ENCODE measurements at regions not wholly inside any gene's neighbourhood (a gene's known extent, or its start where the extent isn't known, plus 50 kb on each side); places are given as distances from the start of the nearest gene placed in this dataset.

DNA sequence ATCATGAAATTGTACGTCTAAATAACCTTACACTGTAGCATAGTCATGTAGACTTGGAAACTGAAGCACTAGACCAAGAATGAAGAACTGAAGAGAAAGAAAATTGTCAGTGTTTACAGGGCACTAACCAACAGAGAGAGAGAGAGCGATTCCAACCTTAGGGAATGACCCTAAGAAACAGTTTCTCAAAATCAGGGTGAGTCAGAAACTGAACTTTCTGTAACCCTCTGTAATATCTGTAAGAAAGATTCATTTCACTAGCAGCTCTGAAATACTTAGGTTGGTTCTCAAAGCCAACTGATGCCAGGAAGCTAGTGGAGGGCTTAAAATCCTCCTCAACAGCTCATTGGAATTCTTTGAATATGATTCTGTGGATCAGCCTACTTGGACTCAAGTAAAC lies 936.9 kb downstream of the EFNB2 start:
- TF ChIP-seq, protein P1, sequence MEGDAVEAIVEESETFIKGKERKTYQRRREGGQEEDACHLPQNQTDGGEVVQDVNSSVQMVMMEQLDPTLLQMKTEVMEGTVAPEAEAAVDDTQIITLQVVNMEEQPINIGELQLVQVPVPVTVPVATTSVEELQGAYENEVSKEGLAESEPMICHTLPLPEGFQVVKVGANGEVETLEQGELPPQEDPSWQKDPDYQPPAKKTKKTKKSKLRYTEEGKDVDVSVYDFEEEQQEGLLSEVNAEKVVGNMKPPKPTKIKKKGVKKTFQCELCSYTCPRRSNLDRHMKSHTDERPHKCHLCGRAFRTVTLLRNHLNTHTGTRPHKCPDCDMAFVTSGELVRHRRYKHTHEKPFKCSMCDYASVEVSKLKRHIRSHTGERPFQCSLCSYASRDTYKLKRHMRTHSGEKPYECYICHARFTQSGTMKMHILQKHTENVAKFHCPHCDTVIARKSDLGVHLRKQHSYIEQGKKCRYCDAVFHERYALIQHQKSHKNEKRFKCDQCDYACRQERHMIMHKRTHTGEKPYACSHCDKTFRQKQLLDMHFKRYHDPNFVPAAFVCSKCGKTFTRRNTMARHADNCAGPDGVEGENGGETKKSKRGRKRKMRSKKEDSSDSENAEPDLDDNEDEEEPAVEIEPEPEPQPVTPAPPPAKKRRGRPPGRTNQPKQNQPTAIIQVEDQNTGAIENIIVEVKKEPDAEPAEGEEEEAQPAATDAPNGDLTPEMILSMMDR (IDR thresholded peaks at IDR 0.05; ENCODE audit: control insufficient read depth, insufficient read depth, low read depth, low read length, missing control alignments): no peak
- H3K4me3 ChIP-seq (ENCODE audit: control insufficient read depth, low read depth, low read length): no peak overlapping the region
- DNase-seq (ENCODE audit: low read depth): peak; percentile 18

DNA sequence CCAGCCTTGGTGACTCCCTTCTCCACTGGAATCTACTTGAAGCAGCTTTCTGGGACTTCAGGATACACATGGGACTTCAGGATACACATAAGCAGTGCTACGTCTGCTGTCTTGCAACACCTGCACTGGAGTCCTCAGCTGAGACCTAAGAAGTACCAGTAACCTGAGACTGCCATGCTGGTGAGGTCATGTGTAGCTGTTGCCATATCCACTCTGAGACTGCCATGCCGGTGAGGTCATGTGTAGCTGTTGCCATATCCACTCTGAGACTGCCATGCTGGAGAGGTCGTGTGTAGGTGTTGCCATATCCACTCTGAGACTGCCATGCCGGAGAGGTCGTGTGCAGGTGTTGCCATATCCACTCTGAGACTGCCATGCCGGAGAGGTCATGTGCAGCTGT lies 937.9 kb downstream of the EFNB2 start:
- TF ChIP-seq, protein P1 (IDR thresholded peaks at IDR 0.05; ENCODE audit: control insufficient read depth, insufficient read depth, low read depth, low read length, missing control alignments): no peak
- DNase-seq (ENCODE audit: low read depth): no peak
- H3K4me3 ChIP-seq (ENCODE audit: control insufficient read depth, low read depth, low read length): no peak overlapping the region

DNA sequence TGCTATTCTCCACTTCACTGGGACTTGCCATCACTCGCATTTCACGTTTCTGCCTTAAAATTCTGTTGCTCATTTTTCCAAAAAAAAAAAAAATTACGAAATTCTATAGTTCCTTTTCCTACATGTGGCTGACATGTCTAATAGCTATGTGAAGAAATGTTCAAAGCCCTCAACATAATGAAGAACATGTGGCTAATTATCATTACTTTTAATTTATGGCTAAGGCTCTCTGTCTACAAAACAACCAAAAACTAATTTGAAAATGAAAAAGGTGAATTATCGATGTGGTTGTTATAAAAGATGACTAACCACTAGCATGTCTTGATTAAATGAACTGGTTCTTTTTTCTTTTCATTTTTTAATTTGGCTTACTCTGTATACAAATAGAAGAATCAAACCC lies 940.0 kb downstream of the EFNB2 start:
- TF ChIP-seq, protein P1 (IDR thresholded peaks at IDR 0.05; ENCODE audit: control insufficient read depth, insufficient read depth, low read depth, low read length, missing control alignments): no peak
- no peak for DNase-seq (ENCODE audit: low read depth)
- no peak overlapping the region for H3K4me3 ChIP-seq (ENCODE audit: control insufficient read depth, low read depth, low read length)

DNA sequence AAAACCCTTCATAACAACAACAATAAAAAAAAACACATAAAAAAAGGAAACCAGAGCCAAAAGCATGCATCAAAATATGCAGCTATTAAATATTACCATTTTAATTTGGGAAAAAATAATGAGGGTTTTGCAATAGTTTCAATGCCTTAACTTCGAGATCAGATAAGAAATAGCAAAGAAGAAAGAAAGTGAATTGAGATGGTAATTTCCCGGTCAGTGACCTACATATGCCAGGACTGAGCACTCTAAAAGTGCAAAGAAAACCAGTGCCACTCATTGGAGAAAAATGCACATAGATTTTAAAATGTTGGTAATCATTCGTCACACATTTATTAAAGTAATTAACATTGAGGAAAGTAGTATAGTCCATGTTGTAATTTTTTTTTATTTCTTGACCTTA lies 944.2 kb downstream of the EFNB2 start:
- no peak overlapping the region for H3K4me3 ChIP-seq (ENCODE audit: control insufficient read depth, low read depth, low read length)
- DNase-seq (ENCODE audit: low read depth): no peak
- TF ChIP-seq, protein P1 (IDR thresholded peaks at IDR 0.05; ENCODE audit: control insufficient read depth, insufficient read depth, low read depth, low read length, missing control alignments): no peak

DNA sequence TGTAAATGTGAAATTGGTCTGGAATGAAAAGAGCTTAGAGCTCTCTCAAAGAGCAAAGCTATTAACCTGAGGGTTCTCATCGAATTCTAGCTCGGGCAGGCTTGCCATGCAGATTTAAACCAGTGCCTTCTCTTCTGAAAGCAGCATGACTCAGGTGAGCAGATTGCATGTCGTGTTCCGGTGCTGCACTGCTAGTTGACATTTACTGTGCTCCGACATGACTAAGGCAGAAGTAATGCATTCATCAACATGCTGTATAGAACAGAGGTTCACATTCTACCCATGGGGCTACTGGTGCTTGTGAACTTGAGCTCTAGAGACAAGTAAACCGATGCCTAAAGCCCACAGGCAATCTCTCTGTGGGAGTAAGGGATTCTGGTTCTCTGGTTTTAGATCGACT lies 947.7 kb downstream of the EFNB2 start:
- H3K4me3 ChIP-seq (ENCODE audit: control insufficient read depth, low read depth, low read length): no peak overlapping the region
- no peak for DNase-seq (ENCODE audit: low read depth)
- TF ChIP-seq, protein P1 (IDR thresholded peaks at IDR 0.05; ENCODE audit: control insufficient read depth, insufficient read depth, low read depth, low read length, missing control alignments): no peak

DNA sequence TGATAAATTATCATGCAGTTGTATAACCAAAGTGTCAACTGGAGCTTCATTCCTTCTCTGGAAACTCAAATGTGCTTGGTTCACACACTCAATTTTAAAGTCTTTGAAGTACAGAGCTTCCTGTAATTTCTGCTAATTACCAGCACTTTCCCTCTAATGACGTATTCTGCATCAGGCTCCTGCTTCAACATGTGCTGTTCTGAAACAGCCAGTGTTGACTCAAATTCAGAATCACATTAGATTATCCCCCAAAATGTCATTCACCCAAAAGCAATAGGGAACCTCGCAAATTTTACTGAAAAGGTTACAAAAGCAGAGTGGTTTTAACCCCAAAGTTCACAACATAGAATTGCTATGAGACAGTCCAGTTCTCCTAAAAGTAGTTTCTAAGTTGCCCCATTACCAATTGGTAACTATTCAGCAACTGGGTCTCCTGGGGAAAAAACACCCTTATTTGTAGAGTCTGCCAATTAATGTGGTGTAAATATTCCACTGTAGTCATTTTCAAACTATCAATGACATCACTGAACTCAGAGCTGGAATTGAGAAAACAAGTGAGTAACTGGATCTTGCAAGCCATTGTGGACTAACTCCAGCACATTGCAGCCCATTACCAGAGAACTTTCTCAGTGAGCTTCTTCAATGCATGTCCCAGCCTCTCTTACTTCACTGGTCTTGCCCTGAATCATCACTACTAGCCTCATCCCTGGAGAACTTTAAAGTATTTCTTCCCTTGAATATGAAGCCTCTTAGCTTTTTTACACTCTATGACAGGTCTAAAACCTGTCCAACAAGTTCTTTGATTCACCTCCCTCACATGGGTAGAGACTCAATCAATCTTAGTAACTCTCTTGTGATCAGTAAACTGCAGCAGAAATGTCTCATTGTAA lies 955.4 kb downstream of the EFNB2 start:
- TF ChIP-seq, protein P1 (IDR thresholded peaks at IDR 0.05; ENCODE audit: control insufficient read depth, insufficient read depth, low read depth, low read length, missing control alignments): no peak
- DNase-seq (ENCODE audit: low read depth): no peak
- H3K4me3 ChIP-seq (ENCODE audit: control insufficient read depth, low read depth, low read length): no peak overlapping the region

Measured in AG09309 (cell line).